ENCODE measurements at regions not wholly inside any gene's neighbourhood (a gene's known extent, or its start where the extent isn't known, plus 50 kb on each side); places are given as distances from the start of the nearest gene placed in this dataset.

- H3K36me3 ChIP-seq (ENCODE audit: low read depth, low read length) = no peaks in the 10 kb centered on the region
- ChIA-PET CTCF (no interaction called here), POLR2A (ENCODE audit: unreplicated experiment) (no interaction called here)
- H3K27me3 ChIP-seq (ENCODE audit: low read length) = no peaks in the 10 kb centered on the region
- H3K9me3 ChIP-seq (ENCODE audit: low read length) = 0 out of 2 replicates have a peak, but pooled peaks cover 7% of the 10 kb centered on the region
- no peak overlapping the region for H2AFZ ChIP-seq (ENCODE audit: low read length)
- H3K79me2 ChIP-seq (ENCODE audit: low read length) = no peaks in the 10 kb centered on the region
- intact Hi-C loops (cut with micrococcal nuclease) = no loop called here
- no peaks in the 10 kb centered on the region for H3F3A ChIP-seq (ENCODE audit: low read length, unreplicated experiment)
- no peaks in the 10 kb centered on the region for H3K9me2 ChIP-seq (replicated peaks; ENCODE audit: low read length)
- BruUV-seq (replicated peaks) = no TSS peak
- no peak overlapping the region for H3K4me3 ChIP-seq (ENCODE audit: low read length)
- no peak overlapping the region for H3K9ac ChIP-seq (ENCODE audit: low read length)
- TF ChIP-seq EZH2 (IDR thresholded peaks at IDR 0.05; ENCODE audit: low read length, unreplicated experiment) = no peak
- no peak for TF ChIP-seq EZH2phosphoT487 (IDR thresholded peaks at IDR 0.05; ENCODE audit: borderline replicate concordance, low read length)
- H3K4me1 ChIP-seq (ENCODE audit: insufficient read depth, low read length) = peaks cover 13% of the 10 kb centered on the region
- H3K4me2 ChIP-seq (ENCODE audit: low read length) = no peak overlapping the region
- DNase-seq (no peak), ATAC-seq (no peak)
- H3K27ac ChIP-seq (ENCODE audit: low read length) = no peak overlapping the region
- H4K20me1 ChIP-seq (ENCODE audit: low read length) = no peaks in the 10 kb centered on the region
These were observed 965.1 kb upstream of the TMEM132C start for GRCh38 chr12:127301876-127302275.

DNA sequence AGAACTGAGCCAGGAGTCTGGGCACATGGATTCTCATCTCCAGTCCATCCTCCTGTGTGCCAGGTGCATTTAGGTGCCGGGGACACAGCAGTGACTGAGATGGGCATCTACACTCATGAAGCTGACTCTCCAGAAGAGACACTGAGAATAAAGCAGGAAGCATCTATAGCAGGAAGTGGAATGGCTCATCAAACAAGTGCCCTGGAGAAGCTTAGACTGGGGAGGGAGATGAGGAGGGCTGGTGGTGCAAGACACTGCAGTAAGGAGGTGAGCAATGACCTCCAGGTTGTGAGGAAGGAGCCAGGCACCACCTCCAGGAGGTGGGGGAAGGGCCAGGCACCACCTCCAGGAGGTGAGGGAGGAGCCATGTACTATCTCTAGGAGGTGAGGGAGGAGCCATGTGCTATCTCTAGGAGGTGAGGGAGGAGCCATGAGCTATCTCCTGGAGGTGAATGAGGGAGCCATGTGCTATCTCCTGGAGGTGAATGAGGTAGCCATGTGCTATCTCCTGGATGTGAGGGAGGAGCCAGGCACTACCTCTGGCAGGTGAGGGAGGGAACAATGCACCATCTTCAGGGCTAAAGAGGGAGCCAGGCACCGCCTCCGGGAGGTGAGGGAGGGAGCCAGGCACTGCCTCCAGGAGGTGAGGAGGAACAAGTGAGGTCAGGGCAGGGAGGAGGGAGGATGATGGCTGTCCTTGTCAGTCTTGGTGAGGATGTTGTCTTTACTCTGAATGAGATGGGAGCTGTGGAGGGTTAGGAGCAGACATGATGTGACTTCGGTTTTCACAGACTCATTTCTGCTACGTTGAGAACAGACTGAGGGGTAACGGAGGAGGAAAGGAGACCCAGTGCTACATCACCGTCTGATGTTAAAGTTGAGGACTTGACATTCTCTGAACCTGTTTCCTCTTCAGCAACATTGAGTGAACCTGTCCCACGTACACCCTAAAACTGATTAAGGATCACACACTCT lies 961.9 kb upstream of the TMEM132C start:
- Histone ChIP-seq H3K9me3 (ENCODE audit: low read length) (no peaks in the 10 kb centered on the region), H3F3A (ENCODE audit: low read length, unreplicated experiment) (no peaks in the 10 kb centered on the region), H3K4me2 (ENCODE audit: low read length) (no peak overlapping the region), H3K4me3 (ENCODE audit: low read length) (no peak overlapping the region), H3K27ac (ENCODE audit: low read length) (no peak overlapping the region), H3K9me2 (replicated peaks; ENCODE audit: low read length) (no peaks in the 10 kb centered on the region), H3K36me3 (ENCODE audit: low read depth, low read length) (no peaks in the 10 kb centered on the region), H2AFZ (ENCODE audit: low read length) (no peak overlapping the region), H3K79me2 (ENCODE audit: low read length) (no peaks in the 10 kb centered on the region), H3K4me1 (ENCODE audit: insufficient read depth, low read length) (peaks cover 19% of the 10 kb centered on the region), H3K9ac (ENCODE audit: low read length) (no peak overlapping the region), H4K20me1 (ENCODE audit: low read length) (no peaks in the 10 kb centered on the region), H3K27me3 (ENCODE audit: low read length) (no peaks in the 10 kb centered on the region)
- CTCF ChIA-PET = interaction anchor here (0.5 kb wide), 1 partner anchor 108 kb away, joined by 3 read pairs; no protein-coding TSS in a partner anchor
- TF ChIP-seq EZH2phosphoT487 (IDR thresholded peaks at IDR 0.05; ENCODE audit: borderline replicate concordance, low read length) (no peak), EZH2 (IDR thresholded peaks at IDR 0.05; ENCODE audit: low read length, unreplicated experiment) (no peak), CTCF (conservative IDR thresholded peaks at IDR 0.05; ENCODE audit: low read depth, low read length) (no peak)
- POLR2A ChIA-PET (ENCODE audit: unreplicated experiment) = no interaction called here
- ATAC-seq (no peak), DNase-seq (no peak)
- intact Hi-C loops (cut with micrococcal nuclease) = no loop called here
- no TSS peak for BruUV-seq (replicated peaks)

GRCh38 chr12:127306604-127307215 lies 960.3 kb upstream of the TMEM132C start:
- H2AFZ ChIP-seq (ENCODE audit: low read length) = peak overlapping the region; percentile 51
- peak overlapping the region; percentile 34 for H3K4me2 ChIP-seq (ENCODE audit: low read length)
- ATAC-seq (peak; percentile 79), DNase-seq (peak; percentile 81)
- CTCF ChIA-PET = no interaction called here
- H3K4me1 ChIP-seq (ENCODE audit: insufficient read depth, low read length) = peaks cover 19% of the 10 kb centered on the region
- H3K36me3 ChIP-seq (ENCODE audit: low read depth, low read length) = no peaks in the 10 kb centered on the region
- H3K27me3 ChIP-seq (ENCODE audit: low read length) = no peaks in the 10 kb centered on the region
- intact Hi-C loops (cut with micrococcal nuclease) = no loop called here
- H3K9me2 ChIP-seq (replicated peaks; ENCODE audit: low read length) = no peaks in the 10 kb centered on the region
- peak overlapping the region; percentile 37 for H3K27ac ChIP-seq (ENCODE audit: low read length)
- H4K20me1 ChIP-seq (ENCODE audit: low read length) = no peaks in the 10 kb centered on the region
- POLR2A ChIA-PET (ENCODE audit: unreplicated experiment) = no interaction called here
- no peaks in the 10 kb centered on the region for H3K9me3 ChIP-seq (ENCODE audit: low read length)
- no peaks in the 10 kb centered on the region for H3F3A ChIP-seq (ENCODE audit: low read length, unreplicated experiment)
- TF ChIP-seq EZH2 (IDR thresholded peaks at IDR 0.05; ENCODE audit: low read length, unreplicated experiment) (no peak), EZH2phosphoT487 (IDR thresholded peaks at IDR 0.05; ENCODE audit: borderline replicate concordance, low read length) (no peak), CTCF (conservative IDR thresholded peaks at IDR 0.05; ENCODE audit: low read depth, low read length) (no peak)
- no peaks in the 10 kb centered on the region for H3K79me2 ChIP-seq (ENCODE audit: low read length)
- 0 out of 2 replicates have a peak overlapping the region, but pooled peaks have one; percentile 2 for H3K4me3 ChIP-seq (ENCODE audit: low read length)
- H3K9ac ChIP-seq (ENCODE audit: low read length) = no peak overlapping the region
- BruUV-seq (replicated peaks) = no TSS peak

All from PC-3 (cell line).